DMS53 treated with DMSO at 0.1 percent for 48 hours (cell line): ENCODE measurements at regions not wholly inside any gene's neighbourhood (a gene's known extent, or its start where the extent isn't known, plus 50 kb on each side); places are given as distances from the start of the nearest gene placed in this dataset.
A peak's percentile ranks its signal among the peaks of the same experiment; 100 is the strongest.

Experiments
- DNase-seq: peaks from one replicate; lab custom pipeline; 2025; ENCODE audit not compliant: unreplicated experiment; lab: John Stamatoyannopoulos, UW

DNA sequence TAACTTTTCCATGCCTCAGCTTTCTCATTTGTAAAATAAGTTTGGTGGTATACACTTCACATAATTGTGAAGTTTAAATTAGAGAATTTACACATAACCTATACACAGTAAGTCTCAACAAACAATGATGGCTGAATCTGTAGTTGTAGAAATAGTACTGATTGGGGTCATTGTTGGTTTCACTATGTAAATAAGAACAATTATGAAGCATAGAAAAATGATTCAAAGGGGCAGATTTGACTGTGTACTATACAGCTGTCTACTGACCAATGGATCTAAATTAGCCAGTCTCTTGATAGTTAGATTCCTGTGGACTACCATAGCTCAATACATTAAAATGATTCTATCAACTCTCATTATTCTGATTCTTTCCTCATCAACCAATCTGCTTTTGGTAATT lies 181.1 kb upstream of the STXBP5 start:
- no peak for DNase-seq

DNA sequence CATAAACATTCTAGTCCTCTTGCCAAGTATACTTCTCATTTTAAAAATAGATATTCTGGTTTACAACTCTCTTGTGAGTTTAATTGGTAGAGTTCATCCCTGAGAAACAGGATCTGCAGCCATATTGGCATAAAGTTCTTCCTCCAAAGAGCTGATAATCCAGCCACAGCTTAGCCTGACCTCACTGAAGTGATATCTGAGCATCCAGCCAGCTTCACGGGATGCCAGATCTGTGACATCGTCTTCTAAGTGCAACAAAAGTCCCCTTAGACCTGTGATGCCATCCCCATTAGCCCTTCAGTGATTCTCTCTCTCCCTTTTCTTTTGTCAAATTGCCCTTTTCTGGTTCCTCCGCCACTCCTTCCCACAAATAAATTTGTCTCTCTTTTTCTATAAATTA lies 180.6 kb upstream of the STXBP5 start:
- no peak for DNase-seq

DNA sequence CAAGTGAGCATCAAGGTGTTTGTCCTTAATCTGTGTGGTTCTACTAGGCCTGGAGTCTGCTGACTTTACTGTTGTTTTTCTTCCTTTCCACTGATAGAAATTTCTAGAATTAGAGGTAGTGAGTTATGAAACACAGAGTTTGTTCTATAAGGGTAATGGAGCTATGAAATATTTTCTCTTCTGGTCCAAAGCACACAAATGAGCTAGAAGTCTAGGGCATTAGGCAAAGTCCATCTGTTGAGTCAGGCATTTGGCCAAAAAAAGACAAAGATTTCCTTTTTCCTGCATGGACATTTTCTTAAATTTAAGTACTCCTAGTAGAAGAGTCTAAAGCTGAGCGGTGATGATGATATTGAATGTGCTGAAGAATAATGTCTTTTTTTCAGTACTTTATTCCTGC lies 174.3 kb upstream of the STXBP5 start:
- DNase-seq, result no peak

DNA sequence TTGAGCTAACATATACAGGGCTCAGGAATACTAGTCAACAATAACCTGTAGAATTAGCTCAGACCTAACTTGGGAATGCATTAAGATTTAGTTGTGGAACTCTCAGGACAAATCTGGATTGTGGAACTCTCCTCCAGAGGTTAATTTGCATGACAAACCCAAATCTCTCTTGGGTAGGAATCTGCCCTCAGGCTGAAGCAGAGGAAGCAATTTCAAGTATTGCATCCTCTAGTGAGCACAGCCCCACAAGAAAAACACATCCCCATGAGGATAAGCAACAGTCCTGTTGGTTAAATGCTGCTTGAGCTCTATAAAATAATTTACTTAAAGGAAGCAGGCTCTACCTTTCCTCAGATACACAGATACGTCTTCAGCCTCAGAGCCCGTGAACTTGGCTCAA lies 170.9 kb upstream of the STXBP5 start:
- no peak for DNase-seq

DNA sequence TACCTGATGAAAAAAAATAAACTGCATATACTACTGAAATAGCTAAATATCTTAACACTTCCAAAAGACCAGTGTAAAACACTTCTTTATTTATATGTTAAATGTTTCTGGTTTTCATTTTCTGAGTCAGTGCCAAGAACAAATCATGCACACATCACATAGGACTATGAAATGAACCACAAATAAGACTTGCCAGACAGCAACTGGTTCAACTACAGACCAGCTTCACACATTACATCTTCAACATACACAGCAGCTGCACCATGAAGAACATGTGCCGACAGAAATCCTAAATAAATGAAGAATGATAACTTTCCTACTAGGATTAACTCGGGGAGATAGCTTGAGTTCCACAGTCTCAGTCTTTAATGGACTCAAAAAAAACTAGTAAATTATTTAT lies 168.3 kb upstream of the STXBP5 start:
- no peak for DNase-seq

DNA sequence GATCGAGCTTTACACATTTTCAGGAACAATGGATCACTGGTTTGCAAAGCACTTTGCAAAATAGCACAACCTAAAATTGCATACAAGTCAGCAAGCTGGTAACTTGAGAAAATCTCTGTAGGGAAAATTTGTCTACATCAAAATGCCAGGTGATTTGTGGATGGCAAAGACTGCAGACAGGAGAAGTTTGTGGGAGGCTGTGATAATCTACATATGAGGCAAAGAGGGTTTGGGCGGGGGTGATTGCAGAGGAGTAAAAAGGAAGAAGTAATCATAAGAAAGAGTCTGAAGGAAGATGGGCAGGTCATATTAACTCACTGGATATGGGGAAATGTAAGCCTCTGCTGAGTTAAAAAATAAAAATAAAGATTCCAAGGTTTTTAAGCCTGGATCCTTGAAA lies 166.3 kb upstream of the STXBP5 start:
- no peak for DNase-seq

DNA sequence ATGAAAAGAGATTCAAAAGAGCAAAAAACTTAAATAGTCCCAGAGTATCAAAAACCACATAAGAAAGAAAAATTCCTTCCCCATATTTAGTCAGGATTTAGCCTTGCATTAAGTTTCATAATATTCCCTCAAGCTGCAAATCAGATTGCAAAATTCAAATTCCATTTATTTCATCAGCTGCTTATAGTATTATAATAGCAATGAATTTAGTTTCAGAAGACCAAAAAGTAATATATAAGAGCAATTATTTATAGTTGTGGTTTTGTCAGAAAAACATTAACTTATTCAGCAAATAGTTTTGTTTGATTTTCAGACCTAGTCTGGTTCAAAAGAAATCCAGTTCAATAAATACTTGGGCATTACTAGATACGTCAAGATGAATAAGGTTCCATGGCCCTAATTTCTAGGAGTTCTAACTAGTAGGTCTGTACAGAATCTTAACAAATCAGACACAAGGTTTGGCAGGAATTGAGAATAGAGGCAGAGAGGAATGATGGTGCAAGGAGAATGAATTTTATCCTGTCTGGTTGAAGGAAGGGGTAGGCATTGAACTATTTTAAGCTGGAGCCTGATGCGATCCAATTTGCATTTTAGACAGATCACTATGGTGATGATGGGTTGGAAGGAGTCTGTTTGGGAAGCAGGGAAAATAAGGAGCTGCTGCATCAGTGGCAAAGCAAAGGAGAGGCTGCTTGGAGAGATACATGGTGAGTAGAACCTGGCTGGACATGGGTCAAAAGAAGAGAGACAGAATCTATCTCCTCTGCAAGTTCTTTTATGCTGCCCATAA lies 163.9 kb upstream of the STXBP5 start:
- DNase-seq, result no peak

DNA sequence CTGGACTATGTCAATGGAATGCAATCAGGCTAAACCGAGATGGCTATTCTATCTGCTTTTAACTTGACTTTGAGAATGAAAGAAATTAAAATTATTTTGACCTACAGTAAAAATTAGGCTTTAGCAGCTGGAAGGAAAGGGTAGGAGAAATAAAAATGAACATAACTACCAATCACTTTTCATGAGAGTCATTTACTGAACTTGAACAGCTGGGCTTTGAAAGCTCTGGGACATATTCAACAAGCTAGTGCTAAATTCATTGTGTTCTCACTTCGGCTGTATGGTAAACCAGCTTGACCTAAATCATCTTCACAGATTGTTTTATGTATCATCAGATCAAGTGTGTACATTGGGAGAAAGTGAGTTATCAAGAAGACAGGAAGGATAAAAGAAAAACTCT lies 161.5 kb upstream of the STXBP5 start:
- DNase-seq, result no peak

DNA sequence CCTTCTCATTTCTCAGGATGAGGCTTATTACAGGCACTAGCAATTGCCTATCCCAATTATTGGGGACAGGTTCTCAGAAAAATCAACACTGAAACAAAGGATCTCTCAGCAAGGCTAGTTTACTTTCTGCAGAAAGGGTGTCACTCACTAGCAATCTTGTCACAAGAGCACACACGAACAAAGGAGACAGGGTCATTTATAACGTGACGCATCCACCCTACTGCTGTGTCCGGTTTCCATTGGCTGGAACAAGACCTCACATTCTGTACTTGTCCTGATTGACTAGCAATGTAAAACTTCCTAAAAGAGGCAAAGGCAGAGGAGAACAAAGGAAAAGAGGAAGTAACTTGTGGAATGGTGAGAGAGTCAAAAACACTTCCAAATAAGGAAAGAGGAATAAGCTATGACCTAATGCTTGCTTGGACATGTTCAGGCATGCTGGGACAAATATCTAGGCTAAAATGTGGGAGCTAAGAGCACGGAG lies 160.2 kb upstream of the STXBP5 start:
- DNase-seq, result peak; percentile 27

DNA sequence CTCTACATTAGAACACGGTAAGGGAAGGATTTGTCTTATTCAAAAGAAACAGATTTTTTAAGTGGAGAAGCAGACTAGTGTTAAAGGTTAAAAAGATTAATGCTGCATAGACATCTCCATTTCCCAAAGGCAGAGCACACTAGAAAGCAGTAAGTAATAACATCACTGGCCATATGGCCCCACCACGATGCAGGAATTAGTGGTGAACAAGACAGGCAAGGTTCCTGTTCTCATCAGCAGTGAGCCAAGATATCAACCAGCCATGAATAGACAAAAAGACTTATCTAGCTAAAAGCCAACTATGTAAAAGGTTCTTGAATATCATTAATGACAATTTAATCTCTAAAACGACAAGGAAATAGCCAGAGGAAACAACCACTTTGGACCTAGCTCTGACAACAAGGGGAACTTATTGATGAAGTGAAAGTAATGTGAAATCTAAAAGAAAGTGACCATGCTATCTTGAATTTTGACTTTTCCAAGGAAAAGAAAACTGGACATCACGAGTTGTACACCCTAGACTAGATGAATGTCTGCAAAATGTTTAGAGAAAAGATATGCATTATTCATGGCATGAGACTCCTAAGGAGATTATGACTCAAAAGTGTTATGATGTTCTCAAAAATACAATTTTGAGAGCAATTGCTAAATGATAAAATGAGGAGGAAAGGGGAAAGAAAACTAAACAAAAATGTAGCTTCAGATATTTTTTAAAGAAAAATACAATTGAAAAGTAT lies 157.9 kb upstream of the STXBP5 start:
- no peak for DNase-seq

DNA sequence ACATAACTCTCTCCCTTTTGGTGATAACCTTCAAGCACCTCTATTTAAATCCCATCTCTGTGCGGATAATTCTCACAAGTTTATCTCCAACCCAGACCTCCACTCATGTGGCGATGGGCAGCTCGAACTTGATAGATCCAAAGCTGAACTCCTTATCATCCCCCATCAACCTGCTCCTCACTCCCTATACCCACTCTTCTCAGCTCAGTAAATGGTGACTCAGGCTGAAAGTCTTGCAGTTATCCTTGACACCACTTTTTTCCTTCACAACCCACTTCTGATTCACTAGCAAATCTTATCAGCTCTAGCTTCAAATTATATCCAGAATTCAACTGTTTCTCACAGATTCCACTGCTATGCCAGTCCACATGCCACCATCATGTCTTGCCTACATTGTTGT lies 155.3 kb upstream of the STXBP5 start:
- no peak for DNase-seq

DNA sequence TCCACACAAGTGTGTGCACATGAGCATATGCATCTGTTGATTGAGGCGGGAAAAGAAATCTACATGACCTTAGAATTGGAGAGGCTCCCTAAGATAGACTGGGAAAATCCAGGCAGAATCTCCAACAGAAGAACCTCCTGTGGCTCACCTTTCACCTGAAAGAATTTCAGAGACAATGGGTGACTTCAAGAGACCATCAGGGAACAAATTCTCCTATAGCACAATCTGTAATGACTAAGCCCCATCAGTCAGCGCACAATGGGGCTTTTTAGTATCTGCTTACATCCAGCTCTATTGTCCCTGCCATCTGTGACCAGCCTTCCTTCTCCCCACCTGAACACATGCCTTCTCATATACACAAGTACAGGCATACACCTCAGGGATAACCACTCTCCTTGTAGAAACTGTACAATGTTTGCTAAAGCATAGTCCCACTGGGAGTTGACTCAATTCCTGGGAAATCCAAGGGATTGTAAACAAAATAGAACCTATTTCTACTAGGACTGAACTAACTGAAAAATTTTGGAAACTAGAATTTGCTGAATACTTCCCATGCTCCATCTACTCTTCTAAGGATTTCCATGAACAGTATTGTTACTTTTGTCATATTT lies 150.8 kb upstream of the STXBP5 start:
- no peak for DNase-seq

DNA sequence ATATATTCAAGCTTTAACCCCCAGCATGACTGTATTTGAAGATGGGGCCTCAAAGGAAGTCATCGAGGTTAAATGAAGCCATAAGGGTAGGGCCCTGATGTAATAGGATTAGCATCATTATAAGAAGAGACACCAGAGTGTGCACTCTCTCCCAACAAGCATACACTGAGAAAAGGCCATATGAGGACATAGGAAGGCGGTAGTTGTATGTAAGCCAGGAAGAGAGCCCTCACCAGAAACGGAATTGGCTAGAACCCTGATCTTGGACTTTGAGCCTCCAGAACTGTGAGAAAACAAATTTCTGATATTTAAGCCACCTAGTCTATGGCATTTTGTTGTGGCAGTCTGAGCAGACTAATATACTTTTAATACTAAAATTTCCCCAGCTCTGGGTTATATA lies 150.1 kb upstream of the STXBP5 start:
- DNase-seq, result no peak

DNA sequence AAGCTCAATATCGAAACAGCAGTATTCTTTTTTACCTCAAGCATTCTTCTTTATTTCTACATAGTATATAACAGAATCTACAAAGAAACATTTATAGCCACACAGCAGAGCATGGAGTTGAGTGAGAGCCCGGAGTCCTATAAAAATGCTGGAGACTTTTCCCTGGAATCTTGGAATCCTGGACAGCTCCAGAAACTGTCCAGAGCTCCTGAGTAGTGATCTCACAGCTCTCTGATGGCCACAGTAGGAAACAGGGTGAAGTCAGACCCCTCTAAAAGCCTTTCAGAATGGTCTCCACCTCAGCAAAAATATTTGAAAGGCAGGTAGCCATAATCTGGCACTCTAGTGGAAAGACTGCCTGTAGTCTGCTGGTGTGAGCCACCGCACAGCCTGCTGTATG lies 149.3 kb upstream of the STXBP5 start:
- DNase-seq, result no peak

DNA sequence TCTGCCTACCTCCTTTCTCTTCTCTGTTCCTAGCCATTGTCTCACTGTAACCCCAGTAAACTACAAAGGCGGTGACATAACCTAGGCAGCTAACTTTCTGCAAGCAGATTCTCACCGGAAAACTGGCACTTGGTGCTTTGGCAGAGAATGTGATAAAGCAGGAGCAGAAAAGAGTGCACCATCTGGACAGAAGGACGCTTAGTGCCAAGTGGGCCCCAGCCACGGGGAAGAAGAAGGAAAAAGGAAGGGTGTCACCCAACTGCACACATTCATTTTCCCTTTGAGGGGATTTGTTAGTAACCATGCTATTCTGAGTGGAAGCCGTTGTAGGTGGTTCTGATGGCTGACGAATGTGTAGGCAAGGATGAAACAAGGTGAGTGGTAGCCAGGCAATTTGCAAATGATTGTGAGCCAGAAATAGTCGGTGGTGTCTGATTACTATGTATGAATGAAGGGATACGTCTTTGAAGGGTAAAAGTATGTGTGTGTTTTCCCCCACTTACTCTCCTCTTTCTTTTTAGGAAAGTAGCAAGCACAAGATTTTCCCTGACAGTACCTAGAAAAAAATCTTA lies 148.3 kb upstream of the STXBP5 start:
- DNase-seq, result no peak

DNA sequence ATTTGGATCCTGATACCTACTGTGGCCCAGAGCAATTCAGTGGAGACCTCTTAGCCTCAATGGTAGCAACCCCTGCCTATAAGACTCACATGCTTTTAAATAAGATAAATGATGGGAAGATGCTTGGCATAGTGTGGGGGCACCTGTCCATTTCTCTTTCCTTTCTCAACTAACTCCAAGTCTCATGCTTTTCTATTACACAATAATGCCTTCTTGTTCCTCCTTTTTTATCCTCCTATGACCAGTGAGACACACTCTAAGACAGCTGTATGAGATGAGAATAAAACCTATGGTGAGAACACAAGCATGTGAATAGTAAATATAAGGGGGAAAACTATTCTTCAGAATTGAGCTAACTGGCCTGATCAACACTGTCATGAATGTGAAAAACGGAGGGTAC lies 147.0 kb upstream of the STXBP5 start:
- DNase-seq, result no peak

DNA sequence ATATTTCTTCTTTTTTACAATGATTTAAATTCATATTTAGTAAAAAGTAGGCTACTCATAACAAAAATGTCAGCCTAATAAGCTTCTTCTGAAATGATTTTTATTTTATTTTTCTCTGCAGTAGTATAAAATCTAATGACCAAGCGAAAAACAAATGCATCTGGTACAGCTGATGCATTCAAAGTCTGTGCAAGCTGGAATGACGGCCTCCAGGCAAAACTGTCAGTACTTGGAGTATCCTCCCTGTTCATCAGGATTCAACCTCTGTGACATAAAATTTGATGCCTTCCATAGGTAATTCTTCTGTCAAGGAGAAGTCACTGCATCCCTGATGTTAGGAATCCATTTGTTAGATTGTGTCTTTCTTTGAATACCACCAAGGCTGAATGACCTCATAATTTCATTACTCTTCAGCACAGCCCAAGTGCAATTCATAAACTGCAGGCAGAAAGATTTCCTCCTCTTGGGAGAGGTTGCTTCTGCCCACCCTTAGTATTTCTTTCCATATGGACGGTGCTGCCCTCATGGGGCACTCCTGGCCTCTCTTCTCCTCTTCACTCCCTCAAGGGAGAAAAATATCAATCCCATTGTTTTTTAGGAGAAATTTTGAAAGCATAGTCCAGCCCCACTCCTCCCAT lies 146.4 kb upstream of the STXBP5 start:
- DNase-seq, result no peak

DNA sequence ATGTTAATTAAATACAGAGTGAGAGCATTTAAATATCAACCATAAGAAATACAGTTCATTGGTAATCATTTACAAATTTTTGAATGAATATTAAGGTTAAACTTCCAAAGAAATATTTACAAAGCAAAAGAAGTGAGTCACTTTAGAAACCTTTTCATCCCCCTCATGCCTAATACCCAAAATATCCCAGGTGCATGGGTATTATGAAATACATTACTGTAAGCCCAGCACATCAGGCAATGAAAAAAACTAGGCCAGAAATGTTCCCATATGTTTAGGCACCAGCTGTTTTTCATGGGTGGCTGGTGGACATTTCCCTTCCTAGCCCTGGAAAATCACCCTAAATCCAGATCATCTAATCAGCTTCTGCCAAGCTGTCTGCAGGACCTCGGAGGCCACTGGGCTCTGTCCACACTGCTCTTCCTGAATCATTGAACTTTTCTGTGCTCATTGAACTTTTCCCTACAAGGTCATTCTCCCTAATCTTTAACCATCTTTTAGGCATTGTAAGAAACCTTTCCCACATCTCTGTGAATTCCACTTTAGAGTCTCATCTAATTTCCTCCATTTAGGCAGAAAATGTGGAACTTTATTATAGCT lies 145.3 kb upstream of the STXBP5 start:
- DNase-seq, result no peak

DNA sequence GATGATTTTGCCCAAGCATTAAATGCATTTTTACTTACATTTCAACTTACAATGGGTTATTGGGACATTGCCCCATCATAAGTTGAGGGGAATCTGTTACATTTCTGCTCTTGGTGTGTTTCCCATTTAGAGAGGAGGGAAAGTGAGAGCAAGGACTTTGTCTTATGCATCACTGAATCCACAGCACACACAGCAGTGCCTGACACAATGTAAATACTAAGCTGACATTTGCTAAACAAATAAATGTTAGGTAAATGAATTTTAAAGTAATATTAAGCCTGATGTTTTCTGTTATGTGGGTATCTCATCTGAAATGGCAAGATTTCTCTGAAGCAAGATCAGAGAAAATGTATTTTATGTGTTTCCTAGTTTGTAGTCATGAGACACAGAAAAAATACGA lies 143.6 kb upstream of the STXBP5 start:
- peak; percentile 43 for DNase-seq

DNA sequence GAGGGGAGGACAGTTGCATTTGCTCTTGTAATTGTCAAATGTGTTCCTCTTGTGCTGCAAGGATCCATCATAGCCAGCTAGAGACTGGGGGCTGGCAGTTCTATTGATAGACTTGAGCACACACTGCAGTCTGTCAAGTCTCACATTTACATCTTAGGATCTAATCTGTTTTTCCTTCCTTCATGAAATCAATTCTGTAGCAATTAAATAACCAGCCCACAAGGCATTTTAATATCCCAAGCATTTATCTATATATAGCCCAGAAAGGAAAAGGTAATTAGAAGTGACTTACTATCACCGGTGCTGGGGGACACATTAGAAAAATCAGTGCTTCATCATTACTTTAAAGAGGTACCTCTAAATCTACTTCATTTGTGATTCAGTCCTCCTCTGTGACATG lies 143.0 kb upstream of the STXBP5 start:
- no peak for DNase-seq

DNA sequence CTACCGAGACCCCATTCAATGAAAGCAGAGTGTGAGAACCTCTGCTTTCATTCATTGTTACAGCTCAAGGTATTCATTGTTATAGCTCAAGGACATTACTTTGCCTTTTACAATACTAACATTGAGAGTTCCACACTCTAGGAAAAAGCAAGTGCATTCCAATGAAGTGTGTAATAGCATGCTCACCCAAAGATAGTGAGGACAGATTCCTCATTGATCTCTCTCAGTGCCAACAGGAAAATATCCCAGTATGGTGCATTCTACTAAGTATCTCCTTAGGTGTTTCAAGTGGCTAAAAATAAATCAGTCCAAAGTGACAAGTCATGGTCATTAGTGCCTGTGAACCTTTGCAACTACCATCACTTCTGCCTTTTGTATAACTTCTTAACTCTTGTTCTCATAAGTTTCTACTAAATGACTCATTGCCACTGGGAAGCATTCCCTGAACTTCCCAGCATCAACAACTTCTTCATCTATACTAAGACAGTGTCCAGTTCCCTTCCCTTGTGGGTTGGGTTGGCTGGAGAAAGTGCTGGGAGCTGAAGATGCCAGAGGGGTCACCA lies 140.7 kb upstream of the STXBP5 start:
- DNase-seq, result no peak
